ENCODE measurements at regions not wholly inside any gene's neighbourhood (a gene's known extent, or its start where the extent isn't known, plus 50 kb on each side); places are given as distances from the start of the nearest gene placed in this dataset.

GRCh38 chr7:93016681-93017381 lies 100.9 kb downstream of the SAMD9 start:
- DNase-seq (ENCODE audit: extremely low read depth, low read depth), result no peak

- no peak for DNase-seq (ENCODE audit: extremely low read depth, low read depth)
These were observed 101.8 kb downstream of the SAMD9 start for GRCh38 chr7:93015779-93016481.

DNA sequence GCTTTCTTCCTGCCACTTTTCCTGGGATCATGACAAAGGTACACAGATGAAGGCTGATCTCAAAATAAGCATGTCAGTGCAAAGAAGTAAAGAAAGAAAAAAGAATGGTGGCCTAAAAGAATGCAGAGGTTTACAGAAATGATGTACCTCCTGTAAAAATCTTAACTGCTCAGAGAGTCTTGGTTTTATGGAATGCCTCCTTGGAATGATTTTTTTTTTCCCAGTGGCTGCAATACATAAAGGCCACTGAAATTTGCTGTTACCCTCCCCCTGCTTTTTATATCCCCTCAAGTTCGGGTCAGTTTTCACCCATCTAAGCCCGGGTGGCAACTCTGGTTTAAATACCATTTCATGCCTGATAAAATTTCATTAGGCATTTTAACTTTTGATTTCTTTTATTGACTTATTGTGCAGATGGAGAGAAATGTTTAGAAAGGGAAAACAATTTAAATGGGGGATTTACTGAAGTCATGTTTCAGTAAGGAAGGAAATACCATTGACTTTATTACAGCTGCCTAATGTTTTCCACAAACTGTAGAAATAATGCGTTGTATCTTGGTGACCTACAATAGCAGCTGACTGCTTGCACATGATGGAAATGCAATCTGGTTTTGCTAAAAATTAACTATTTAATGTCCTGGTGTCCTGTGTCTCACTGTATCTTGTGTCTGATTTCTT lies 102.5 kb downstream of the SAMD9 start:
- no peak for DNase-seq (ENCODE audit: extremely low read depth, low read depth)

DNA sequence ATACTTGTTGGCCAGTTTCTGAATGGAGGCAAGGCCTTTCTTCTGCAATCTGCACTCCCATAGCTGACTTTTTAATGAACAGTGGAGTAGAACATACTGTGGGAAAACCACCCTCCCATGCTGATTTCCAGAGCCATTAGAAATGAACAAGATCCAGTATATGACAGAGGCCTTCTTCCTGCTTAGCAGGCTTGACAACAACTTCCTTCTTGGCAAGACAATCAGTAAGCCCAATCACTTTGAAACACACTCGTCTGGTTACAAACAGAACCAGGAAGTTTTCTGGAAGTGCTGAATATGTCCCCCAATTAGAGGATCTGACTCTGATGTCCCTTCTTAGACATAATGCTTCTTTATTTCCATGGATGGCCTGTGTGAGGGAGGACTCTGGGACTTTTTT lies 103.4 kb downstream of the SAMD9 start:
- no peak for DNase-seq (ENCODE audit: extremely low read depth, low read depth)

DNA sequence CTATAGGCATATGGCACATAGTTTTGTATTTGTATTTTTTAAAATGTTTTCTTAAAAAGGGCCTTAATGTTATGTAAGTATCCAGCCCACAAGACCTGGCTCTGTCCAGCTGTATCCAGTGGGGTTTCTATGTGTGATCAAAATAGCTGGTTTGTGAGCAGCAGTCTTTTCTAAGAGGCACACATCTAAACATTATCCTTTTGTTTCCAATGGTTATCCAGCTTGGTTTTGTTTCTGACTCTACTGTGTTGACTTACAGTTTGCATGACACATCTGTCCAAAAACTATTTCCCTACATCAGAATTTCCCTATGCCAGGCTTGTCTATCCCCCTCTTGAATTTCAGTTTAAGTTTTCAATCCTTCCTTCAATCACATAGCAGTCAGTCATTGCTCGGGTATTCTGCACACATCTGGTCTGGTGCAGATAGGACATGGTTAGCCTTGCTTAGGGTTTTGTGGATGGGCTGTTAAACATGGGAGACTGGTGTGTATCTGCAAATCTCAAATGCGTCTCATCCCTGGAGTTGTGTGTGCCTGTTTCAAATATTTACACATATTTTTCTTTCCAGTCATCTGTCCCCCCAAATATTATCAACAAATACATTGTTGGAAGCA lies 104.2 kb downstream of the SAMD9 start:
- DNase-seq (ENCODE audit: extremely low read depth, low read depth), result no peak

DNA sequence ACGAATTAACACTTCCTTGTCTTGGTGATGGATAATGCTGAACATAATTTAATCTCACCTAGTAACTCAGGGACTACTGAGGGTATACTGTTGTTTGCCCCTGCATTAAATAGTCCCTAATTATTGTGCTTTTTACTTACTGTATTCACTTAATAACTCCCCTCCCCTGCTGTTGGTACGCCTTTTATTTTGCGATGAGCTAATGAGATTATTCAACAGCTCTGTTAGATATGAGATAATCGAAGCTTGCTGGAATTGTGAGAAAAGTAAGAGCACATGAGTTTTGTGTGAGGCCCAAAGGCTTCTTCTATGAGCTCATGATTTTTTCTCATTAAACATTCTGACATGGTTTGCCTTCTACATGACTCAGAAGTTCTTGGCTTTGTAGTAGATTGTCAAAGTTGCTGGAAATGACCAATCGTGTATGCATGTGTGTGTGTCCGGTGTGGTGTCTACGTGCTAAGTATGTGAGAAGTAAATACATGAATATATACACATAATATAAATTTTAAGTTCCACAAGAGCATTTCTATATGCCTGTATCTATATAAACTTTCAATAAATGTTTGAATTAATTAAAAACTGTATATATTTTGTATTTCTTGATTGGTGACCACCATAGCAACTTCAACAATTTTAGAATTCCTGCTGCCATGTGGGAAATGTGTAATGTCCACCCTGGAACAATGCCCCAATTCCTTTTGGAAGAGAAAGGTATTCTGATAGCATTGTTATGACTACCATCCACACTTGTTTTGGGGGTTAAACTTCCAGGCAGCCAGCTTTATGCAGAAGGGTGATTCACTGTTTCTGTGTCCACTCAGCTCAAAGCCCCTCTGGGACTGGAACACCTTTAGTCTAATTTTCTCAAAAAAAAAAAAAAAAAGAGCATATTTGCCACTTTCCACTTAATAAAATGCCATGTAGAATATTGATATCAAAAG lies 106.2 kb downstream of the SAMD9 start:
- no peak for DNase-seq (ENCODE audit: extremely low read depth, low read depth)

- DNase-seq (ENCODE audit: extremely low read depth, low read depth), result no peak
These were observed 108.9 kb downstream of the SAMD9 start for GRCh38 chr7:93008833-93009232.

GRCh38 chr7:93006480-93007095 lies 111.2 kb downstream of the SAMD9 start:
- DNase-seq (ENCODE audit: extremely low read depth, low read depth), result no peak

GRCh38 chr7:93004906-93005305 lies 112.9 kb downstream of the SAMD9 start:
- no peak for DNase-seq (ENCODE audit: extremely low read depth, low read depth)

- no peak for DNase-seq (ENCODE audit: extremely low read depth, low read depth)
These were observed 120.1 kb downstream of the SAMD9 start for GRCh38 chr7:92997719-92998118.

- no peak for DNase-seq (ENCODE audit: extremely low read depth, low read depth)
These were observed 120.6 kb downstream of the SAMD9 start for GRCh38 chr7:92997152-92997551.

- no peak for DNase-seq (ENCODE audit: extremely low read depth, low read depth)
These were observed 122.9 kb downstream of the SAMD9 start for GRCh38 chr7:92994901-92995300.

- no peak for DNase-seq (ENCODE audit: extremely low read depth, low read depth)
These were observed 124.8 kb downstream of the SAMD9 start for GRCh38 chr7:92992932-92993331.

DNA sequence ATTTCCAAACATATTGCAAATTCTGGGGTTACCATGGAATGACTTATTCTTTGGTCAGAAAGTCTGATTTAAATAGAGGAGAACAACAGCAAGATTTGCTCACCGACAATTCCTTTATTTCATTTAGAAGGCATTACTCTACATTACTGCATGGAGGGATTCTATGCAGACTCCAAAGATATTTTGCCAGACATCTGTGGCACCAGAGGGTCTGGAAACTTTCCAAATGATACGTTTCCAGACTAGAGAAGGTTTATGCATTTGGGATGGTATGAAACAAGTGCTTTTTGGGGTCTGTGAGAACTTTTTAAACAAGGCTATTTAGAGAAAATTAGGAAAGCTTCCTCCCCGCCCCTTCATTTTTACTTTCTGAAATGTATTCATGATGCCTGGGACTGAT lies 125.3 kb downstream of the SAMD9 start:
- no peak for DNase-seq (ENCODE audit: extremely low read depth, low read depth)

DNA sequence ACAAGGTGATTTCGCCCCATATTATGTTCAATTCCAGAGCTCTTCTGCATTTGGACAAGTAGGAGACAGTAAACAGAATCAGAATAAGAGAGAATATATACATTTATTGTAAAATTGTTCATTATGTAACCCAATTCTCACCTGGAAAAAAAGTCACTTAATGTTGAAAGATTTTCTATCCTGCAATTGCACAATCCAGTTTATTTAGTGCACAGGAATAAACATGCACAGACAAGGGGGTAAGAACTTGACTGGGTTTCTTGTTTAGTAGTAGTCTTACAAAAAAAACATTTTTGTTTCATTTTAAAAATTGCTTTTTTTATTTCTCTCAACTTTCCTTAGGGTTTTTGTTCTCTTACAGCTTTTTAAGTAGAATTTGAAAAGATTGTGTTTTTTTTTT lies 126.6 kb downstream of the SAMD9 start:
- no peak for DNase-seq (ENCODE audit: extremely low read depth, low read depth)

DNA sequence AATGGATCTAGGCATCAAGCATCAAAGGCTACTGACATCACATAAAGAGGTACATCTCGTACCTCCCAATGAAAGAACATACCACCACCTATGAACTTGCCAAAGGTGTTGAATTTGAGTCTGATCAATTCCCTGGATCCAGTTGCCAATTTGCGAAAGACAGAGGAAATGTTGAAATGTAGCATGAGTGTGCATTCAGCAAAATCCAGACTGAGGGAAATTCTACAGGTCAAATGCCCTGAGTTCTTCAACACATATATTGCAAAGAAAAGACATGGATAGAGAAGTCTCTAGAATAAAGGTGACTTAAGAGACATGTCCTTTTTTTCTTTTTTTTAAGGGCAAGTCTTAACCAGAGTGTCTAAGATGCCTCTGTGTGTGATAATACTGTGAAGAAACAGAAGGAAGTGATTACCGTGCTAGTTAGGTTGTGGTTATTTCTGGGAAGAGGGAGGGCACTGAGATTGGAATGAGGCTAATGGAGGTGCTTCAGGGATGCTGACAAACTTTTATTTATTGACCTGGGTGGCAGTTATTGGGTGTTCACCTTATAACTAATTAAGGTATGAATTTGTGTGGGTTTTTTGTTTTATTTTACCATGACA lies 128.7 kb downstream of the SAMD9 start:
- DNase-seq (ENCODE audit: extremely low read depth, low read depth), result no peak

DNA sequence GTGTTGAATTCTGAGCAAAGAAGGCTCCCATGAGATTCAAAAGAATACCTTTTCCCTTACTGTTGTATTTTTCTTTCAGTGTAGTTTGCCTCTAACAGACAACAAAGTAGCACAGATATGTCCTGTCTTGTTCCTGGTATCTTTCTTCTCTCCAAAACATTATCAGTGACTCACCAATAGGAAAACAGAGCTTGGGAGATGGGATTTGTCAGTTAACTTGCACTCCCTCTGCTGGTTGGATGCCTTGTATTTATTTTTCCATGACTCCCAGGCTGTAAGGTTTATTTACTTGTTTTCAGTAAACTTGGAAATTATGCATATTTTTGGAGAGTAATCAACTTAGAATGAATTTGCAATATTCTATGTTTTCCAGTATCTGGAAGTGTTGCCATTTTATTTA lies 129.7 kb downstream of the SAMD9 start:
- no peak for DNase-seq (ENCODE audit: extremely low read depth, low read depth)

DNA sequence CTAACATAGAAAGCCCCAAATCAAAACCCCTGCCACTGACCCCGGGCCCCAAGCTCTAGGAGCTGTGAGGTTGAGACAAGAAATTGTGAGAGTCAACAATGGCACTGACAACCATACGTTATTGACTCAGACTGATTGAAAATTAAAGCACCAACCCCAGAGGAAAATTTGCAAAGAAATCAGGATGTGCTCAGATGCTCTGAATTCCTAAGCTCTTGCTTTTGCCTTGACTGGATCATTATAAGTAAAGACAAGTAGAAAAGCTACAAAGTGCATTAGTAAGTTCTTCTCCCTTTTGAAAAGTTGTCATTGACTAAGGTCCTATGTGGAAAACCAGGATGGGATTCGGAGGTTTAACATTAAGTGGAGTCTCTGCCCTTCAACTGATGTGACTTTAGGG lies 130.2 kb downstream of the SAMD9 start:
- DNase-seq (ENCODE audit: extremely low read depth, low read depth), result no peak

DNA sequence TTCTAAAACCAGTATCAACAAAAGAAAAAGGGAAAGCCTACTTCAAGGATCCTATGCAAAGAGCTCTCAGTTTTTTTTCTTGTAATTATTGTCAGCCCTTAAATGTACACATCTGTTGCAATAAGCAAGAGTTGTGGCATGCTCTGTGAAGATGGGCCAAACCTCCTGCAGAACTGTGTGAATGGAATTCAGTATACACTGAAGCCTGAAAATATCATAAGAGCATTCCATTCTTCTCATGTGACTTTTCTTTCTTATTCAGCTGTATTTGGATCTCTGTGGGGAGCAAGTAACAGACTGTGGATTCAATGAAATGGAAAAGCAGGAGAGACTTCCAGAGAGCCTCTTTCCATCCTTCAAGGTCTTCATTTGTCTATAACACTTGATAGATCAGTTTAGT lies 130.7 kb downstream of the SAMD9 start:
- no peak for DNase-seq (ENCODE audit: extremely low read depth, low read depth)

GRCh38 chr7:92982928-92983327 lies 134.9 kb downstream of the SAMD9 start:
- DNase-seq (ENCODE audit: extremely low read depth, low read depth), result no peak
